A549 (cell line): ENCODE measurements at regions not wholly inside any gene's neighbourhood (a gene's known extent, or its start where the extent isn't known, plus 50 kb on each side); places are given as distances from the start of the nearest gene placed in this dataset.

Source experiments
- ATAC-seq, 2 experiments: fragments of 200-7000 bp in 1 of 2; fragments of >200 bp in 1 of 2; cut with Nextera tagmentation in 1 of 2; cut with Tn5 transposase in 1 of 2; 3 replicates each; pipeline versions ENCODE4 v1.8.0 to v1.9.1; 2018 to 2020; ENCODE audit warnings: mild to moderate bottlenecking in 1 of 2, moderate library complexity in 1 of 2
- CTCF ChIA-PET: fragments of 300-600 bp; sonication (Branson Sonifier 250); formaldehyde crosslinking; extraction: SDS; loops from one replicate; lab custom pipeline; 2021; ENCODE audit warnings: antibody characterized with exemption, inconsistent platforms; lab: Yijun Ruan, JAX
- POLR2A ChIA-PET: fragments of 350-600 bp; formaldehyde crosslinking; extraction: SDS; loops from one replicate; lab custom pipeline; 2021; ENCODE audit warnings: antibody characterized with exemption, inconsistent platforms; lab: Yijun Ruan, JAX
- DNase-seq, 2 experiments: peaks; one replicate each; pipeline versions ENCODE4 v3.0.0 to v3.0.0-alpha.2; 2011 to 2016; ENCODE audit warnings: low read depth in 1 of 2, low spot score in 1 of 2
- FAIRE-seq: peaks from 2 replicates; lab custom pipeline; 2011; peaks lifted over from hg19 to GRCh38; lab: Jason Lieb, UNC
- H3K27ac ChIP-seq, 2 experiments: fragments of >200 bp; sonication (Bioruptor Twin); formaldehyde crosslinking; 3 replicates each; pipeline ENCODE4 v1.5.1; 2016 to 2017
- H3K4me1 ChIP-seq: fragments of >200 bp; sonication (Bioruptor Twin); formaldehyde crosslinking; 3 replicates; pipeline ENCODE4 v1.6.1; 2016
- H3K4me2 ChIP-seq: fragments of >200 bp; sonication (Bioruptor Twin); formaldehyde crosslinking; 3 replicates; pipeline ENCODE4 v1.6.1; 2016
- H3K4me3 ChIP-seq: fragments of >200 bp; sonication (Bioruptor Twin); formaldehyde crosslinking; 3 replicates; pipeline ENCODE4 v1.5.1; 2016
- H3K9me3 ChIP-seq: fragments of >200 bp; sonication (Bioruptor Twin); formaldehyde crosslinking; 3 replicates; pipeline ENCODE4 v1.6.1; 2016
- CBX8 ChIP-seq: fragments of 200-600 bp; sonication (generic); IDR thresholded peaks from 2 replicates; pipeline ENCODE4 v1.6.1; 2016
- CHD2 ChIP-seq: fragments of 150-350 bp; IDR thresholded peaks from 2 replicates; pipeline ENCODE4 v1.6.1; 2014; ENCODE audit warnings: low read length; ENCODE audit not compliant: partially characterized antibody
- CHD4 ChIP-seq: fragments of 200-600 bp; sonication (generic); IDR thresholded peaks from 2 replicates; pipeline ENCODE4 v1.6.1; 2016; ENCODE audit warnings: antibody characterized with exemption, mild to moderate bottlenecking, borderline replicate concordance
- EHF ChIP-seq: fragments of 250-450 bp; sonication (Bioruptor Pico); IDR thresholded peaks from 2 replicates; pipeline ENCODE4 v1.5.0; 2020; ENCODE audit warnings: mild to moderate bottlenecking
- GATA3 ChIP-seq: IDR thresholded peaks from 2 replicates; pipeline ENCODE4 v1.6.1; 2012; ENCODE audit warnings: borderline replicate concordance
- HDAC2 ChIP-seq: fragments of 200-600 bp; sonication (generic); IDR thresholded peaks from 2 replicates; pipeline ENCODE4 v1.6.1; 2016
- HOXB13 ChIP-seq: fragments of 250-450 bp; sonication (Bioruptor Pico); IDR thresholded peaks from 2 replicates; pipeline ENCODE4 v1.5.0; 2020; ENCODE audit warnings: low read depth, mild to moderate bottlenecking, moderate library complexity
- HOXB5 ChIP-seq: fragments of 250-450 bp; sonication (Bioruptor Pico); IDR thresholded peaks from 2 replicates; pipeline ENCODE4 v1.5.0; 2020; ENCODE audit warnings: mild to moderate bottlenecking, moderate library complexity
- JUN ChIP-seq, 2 experiments: fragments of >200 bp; sonication (Bioruptor Twin); formaldehyde crosslinking; IDR thresholded peaks; 2 replicates in 1 of 2; 3 replicates in 1 of 2; pipeline ENCODE4 v1.6.1; 2016 to 2017
- KDM5A ChIP-seq: fragments of 200-600 bp; sonication (generic); IDR thresholded peaks from 2 replicates; pipeline ENCODE4 v1.6.1; 2016; ENCODE audit warnings: antibody characterized with exemption, mild to moderate bottlenecking
- NPAS2 ChIP-seq: fragments of 250-450 bp; sonication (Bioruptor Pico); IDR thresholded peaks from 2 replicates; pipeline ENCODE4 v1.8.0; 2022; ENCODE audit warnings: mild to moderate bottlenecking, moderate library complexity, borderline replicate concordance
- POLR2AphosphoS2 ChIP-seq: conservative IDR thresholded peaks from 2 replicates; pipeline ENCODE4 v1.6.1; 2012; ENCODE audit warnings: low read length, improper control_type of control experiment, inconsistent platforms
- RCOR1 ChIP-seq: fragments of 150-350 bp; IDR thresholded peaks from 2 replicates; pipeline ENCODE4 v1.6.1; 2014; ENCODE audit warnings: antibody characterized with exemption, low read length, low read depth
- RNF2 ChIP-seq: fragments of 200-600 bp; sonication (generic); IDR thresholded peaks from 2 replicates; pipeline ENCODE4 v1.6.1; 2016; ENCODE audit warnings: low read depth, mild to moderate bottlenecking, antibody characterized with exemption, moderate library complexity, borderline replicate concordance
- SREBF2 ChIP-seq: fragments of 450-650 bp; IDR thresholded peaks from 2 replicates; pipeline ENCODE4 v1.6.1; 2014; ENCODE audit warnings: mild to moderate bottlenecking, moderate library complexity
- TP53 ChIP-seq: fragments of 250-450 bp; sonication (Bioruptor Pico); IDR thresholded peaks from 2 replicates; pipeline ENCODE4 v1.5.0; 2021; ENCODE audit warnings: mild to moderate bottlenecking, moderate library complexity
- ZC3H11A ChIP-seq: fragments of 450-650 bp; IDR thresholded peaks from 2 replicates; pipeline ENCODE4 v1.6.1; 2014; ENCODE audit warnings: antibody characterized with exemption, mild to moderate bottlenecking
- ZNF302 ChIP-seq: fragments of 250-450 bp; sonication (Bioruptor Pico); IDR thresholded peaks from 2 replicates; pipeline ENCODE4 v1.9.0; 2021; ENCODE audit warnings: inconsistent platforms, mild to moderate bottlenecking, moderate library complexity
- WGBS: methylation state at CpG from one replicate; pipeline ENCODE4 v1.1.6; 2017; ENCODE audit errors: missing lambda C conversion rate; 5-methylcytosine and 5-hydroxymethylcytosine counted together
- TF ChIP-seq, protein P1 (sequence below): IDR thresholded peaks from 2 replicates; pipeline ENCODE4 v1.6.1; 2012
- TF ChIP-seq, protein P2 (sequence below): fragments of >200 bp; sonication (Bioruptor Twin); formaldehyde crosslinking; IDR thresholded peaks from 3 replicates; pipeline ENCODE4 v1.5.1; 2016
- TF ChIP-seq, protein P3 (sequence below): IDR thresholded peaks from 2 replicates; pipeline ENCODE4 v1.6.1; 2012
- TF ChIP-seq, protein P4 (sequence below): fragments of 450-650 bp; IDR thresholded peaks from 2 replicates; pipeline ENCODE4 v1.6.1; 2014; ENCODE audit warnings: antibody characterized with exemption
- TF ChIP-seq, protein P5 (sequence below): fragments of 250-450 bp; sonication (Bioruptor Pico); IDR thresholded peaks from 2 replicates; pipeline ENCODE4 v1.5.0; 2020; ENCODE audit warnings: low read depth, mild to moderate bottlenecking, moderate library complexity
- TF ChIP-seq, protein P6 (sequence below): fragments of 150-350 bp; IDR thresholded peaks from 2 replicates; pipeline ENCODE4 v1.6.1; 2014; ENCODE audit warnings: low read depth, mild to moderate bottlenecking, low read length

DNA sequence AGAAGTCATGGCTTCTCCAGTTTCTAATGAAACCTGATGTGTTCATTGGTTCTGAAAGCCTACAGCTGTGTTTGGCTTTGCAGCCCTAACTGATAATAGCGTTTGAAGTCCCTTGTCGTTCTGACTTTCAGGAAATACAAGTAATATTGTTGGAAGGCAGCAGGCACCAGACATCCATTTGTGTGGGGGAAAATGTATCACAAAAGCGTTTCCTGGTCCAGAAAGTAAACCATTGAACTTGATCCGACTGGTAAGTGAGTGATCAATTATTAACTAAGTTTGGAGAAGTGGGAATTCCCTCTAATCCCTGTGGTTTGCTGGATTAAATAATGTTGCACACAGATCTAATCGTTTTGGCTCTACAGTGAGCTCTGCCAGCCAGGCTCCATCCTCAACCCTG, 77.3 kb upstream of the LTA4H start:
- ChIA-PET POLR2A (no interaction called here), CTCF (interaction anchor here (0.6 kb wide), 1 partner anchor 37 kb away, joined by 3 read pairs; no protein-coding TSS in a partner anchor)
- Histone ChIP-seq H3K27ac (no peak overlapping the region), H3K4me1 (peaks cover 2% of the 10 kb centered on the region; the same call in 1 of the 3 replicates), H3K4me2 (no peak overlapping the region), H3K4me3 (no peak overlapping the region), H3K9me3 (no peaks in the 10 kb centered on the region)
- no peak; a peak in 1 of 6 replicates for ATAC-seq
- TF ChIP-seq CHD4 (no peak), JUN (IDR thresholded peaks at IDR 0.05) (no peak), ZC3H11A (no peak), POLR2AphosphoS2 (no peak), TP53 (no peak), CHD2 (no peak), GATA3 (no peak), NPAS2 (CRISPR knock-in tag) (no peak), ZNF302 (CRISPR knock-in tag) (no peak), HDAC2 (no peak), KDM5A (no peak), SREBF2 (no peak)
- TF ChIP-seq, protein P1, sequence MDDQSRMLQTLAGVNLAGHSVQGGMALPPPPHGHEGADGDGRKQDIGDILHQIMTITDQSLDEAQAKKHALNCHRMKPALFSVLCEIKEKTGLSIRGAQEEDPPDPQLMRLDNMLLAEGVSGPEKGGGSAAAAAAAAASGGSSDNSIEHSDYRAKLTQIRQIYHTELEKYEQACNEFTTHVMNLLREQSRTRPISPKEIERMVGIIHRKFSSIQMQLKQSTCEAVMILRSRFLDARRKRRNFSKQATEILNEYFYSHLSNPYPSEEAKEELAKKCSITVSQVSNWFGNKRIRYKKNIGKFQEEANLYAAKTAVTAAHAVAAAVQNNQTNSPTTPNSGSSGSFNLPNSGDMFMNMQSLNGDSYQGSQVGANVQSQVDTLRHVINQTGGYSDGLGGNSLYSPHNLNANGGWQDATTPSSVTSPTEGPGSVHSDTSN: no peak
- TF ChIP-seq, protein P2, sequence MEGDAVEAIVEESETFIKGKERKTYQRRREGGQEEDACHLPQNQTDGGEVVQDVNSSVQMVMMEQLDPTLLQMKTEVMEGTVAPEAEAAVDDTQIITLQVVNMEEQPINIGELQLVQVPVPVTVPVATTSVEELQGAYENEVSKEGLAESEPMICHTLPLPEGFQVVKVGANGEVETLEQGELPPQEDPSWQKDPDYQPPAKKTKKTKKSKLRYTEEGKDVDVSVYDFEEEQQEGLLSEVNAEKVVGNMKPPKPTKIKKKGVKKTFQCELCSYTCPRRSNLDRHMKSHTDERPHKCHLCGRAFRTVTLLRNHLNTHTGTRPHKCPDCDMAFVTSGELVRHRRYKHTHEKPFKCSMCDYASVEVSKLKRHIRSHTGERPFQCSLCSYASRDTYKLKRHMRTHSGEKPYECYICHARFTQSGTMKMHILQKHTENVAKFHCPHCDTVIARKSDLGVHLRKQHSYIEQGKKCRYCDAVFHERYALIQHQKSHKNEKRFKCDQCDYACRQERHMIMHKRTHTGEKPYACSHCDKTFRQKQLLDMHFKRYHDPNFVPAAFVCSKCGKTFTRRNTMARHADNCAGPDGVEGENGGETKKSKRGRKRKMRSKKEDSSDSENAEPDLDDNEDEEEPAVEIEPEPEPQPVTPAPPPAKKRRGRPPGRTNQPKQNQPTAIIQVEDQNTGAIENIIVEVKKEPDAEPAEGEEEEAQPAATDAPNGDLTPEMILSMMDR: no peak
- TF ChIP-seq, protein P3, sequence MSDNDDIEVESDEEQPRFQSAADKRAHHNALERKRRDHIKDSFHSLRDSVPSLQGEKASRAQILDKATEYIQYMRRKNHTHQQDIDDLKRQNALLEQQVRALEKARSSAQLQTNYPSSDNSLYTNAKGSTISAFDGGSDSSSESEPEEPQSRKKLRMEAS: no peak
- TF ChIP-seq, protein P4, sequence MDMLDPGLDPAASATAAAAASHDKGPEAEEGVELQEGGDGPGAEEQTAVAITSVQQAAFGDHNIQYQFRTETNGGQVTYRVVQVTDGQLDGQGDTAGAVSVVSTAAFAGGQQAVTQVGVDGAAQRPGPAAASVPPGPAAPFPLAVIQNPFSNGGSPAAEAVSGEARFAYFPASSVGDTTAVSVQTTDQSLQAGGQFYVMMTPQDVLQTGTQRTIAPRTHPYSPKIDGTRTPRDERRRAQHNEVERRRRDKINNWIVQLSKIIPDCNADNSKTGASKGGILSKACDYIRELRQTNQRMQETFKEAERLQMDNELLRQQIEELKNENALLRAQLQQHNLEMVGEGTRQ: no peak
- TF ChIP-seq, protein P5, sequence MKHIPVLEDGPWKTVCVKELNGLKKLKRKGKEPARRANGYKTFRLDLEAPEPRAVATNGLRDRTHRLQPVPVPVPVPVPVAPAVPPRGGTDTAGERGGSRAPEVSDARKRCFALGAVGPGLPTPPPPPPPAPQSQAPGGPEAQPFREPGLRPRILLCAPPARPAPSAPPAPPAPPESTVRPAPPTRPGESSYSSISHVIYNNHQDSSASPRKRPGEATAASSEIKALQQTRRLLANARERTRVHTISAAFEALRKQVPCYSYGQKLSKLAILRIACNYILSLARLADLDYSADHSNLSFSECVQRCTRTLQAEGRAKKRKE: no peak
- TF ChIP-seq, protein P6, sequence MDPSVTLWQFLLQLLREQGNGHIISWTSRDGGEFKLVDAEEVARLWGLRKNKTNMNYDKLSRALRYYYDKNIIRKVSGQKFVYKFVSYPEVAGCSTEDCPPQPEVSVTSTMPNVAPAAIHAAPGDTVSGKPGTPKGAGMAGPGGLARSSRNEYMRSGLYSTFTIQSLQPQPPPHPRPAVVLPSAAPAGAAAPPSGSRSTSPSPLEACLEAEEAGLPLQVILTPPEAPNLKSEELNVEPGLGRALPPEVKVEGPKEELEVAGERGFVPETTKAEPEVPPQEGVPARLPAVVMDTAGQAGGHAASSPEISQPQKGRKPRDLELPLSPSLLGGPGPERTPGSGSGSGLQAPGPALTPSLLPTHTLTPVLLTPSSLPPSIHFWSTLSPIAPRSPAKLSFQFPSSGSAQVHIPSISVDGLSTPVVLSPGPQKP: no peak
- no peak for FAIRE-seq
- 7% methylated on average over 5 of the region's 5 CpGs for WGBS
- DNase-seq: no peak

DNA sequence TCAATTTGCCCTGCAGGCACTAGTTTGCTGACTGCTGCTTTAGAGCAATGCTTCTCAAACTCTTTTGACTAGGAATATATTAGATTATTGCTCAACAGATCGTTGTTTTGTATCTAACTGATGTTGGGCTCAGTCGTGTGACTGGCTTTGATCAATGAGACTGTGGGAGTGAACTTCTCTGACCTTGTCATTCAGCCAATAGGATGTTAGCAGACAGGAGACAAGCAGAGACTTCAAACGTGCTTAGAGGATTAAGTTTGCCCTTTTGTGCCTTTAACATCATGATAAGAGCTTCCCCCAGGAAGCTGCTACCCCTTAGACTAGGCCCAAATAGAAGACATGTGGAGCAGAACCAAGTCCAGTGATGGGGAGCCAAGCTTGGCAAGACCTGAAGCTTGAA, 76.7 kb upstream of the ELK3 start:
- FAIRE-seq (no peak), ATAC-seq (no peak), DNase-seq (no peak)
- ChIA-PET CTCF (interaction anchor here (0.6 to 1.8 kb wide), 2 partner anchors 9 to 1110 kb away, joined by 3 to 4 read pairs; no protein-coding TSS in a partner anchor), POLR2A (no interaction called here)
- 21% methylated on average over 3 of the region's 3 CpGs for WGBS
- Histone ChIP-seq H3K4me3 (no peak overlapping the region), H3K4me1 (peaks cover 2% of the 10 kb centered on the region; the same call in 1 of the 3 replicates), H3K9me3 (no peaks in the 10 kb centered on the region), H3K27ac (no peak overlapping the region), H3K4me2 (no peak overlapping the region)
- no peak for TF ChIP-seq HOXB5 (CRISPR knock-in tag)
- no peak for TF ChIP-seq CBX8
- TF ChIP-seq RCOR1: no peak
- no peak for TF ChIP-seq POLR2AphosphoS2
- TF ChIP-seq HOXB13 (CRISPR knock-in tag): no peak
- TF ChIP-seq RNF2: no peak
- no peak for TF ChIP-seq EHF (CRISPR knock-in tag)
